ENCODE measurements at regions not wholly inside any gene's neighbourhood (a gene's known extent, or its start where the extent isn't known, plus 50 kb on each side); places are given as distances from the start of the nearest gene placed in this dataset.

- TF ChIP-seq CTCF (IDR thresholded peaks at IDR 0.05): no peak
- TF ChIP-seq POLR2A (IDR thresholded peaks at IDR 0.05): no peak
Measured at GRCh38 chr2:35293261-35293660, 1062.3 kb upstream of the CRIM1 start.

Data from prostate gland (tissue), 2 donors.